NCI-H1436 treated with DMSO at 0.1 percent for 48 hours (cell line): ENCODE measurements at regions not wholly inside any gene's neighbourhood (a gene's known extent, or its start where the extent isn't known, plus 50 kb on each side); places are given as distances from the start of the nearest gene placed in this dataset.

Source experiments
- DNase-seq: peaks from one replicate; lab custom pipeline; 2025; lab: John Stamatoyannopoulos, UW

DNA sequence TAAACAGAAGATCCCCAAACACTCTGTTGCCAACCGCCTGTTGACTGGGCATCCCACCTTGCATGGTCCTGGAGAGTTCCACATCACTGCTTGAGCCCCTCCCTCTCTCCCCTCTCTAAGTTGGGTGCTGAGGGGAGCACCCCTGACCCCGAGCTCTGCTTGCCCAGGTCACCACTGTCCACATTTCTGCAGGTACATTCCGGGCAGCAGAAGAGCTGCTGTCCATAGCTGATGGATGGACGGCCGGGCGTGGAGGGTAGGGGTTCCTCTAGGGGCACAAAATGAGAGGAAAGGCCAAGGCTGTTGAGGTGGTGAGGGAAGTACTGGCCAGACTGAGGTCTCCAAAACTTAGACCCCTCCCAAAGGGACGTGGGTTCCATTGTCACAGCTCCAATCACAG, 227.4 kb upstream of the PPP2R2D start:
- no peak for DNase-seq

DNA sequence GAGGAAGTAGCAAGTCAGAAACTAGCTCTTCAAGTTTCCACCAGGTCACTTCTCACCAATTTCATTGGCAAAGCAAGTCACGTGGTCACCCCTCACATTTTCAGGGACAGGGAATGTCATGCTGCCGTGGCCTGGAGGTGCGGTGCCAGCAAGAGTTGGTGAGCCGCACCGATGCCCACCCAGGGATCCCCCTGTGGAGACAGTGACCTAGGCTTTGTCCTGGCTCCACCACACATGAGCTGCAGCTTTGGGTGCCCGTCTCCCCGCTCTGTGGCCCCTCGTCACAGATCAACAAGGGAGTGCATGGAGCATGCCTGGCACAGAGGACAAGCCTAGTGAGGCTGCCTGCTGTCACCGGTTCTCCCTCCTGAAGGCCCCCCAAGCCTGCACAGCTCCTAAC, 226.7 kb upstream of the PPP2R2D start:
- no peak for DNase-seq

DNA sequence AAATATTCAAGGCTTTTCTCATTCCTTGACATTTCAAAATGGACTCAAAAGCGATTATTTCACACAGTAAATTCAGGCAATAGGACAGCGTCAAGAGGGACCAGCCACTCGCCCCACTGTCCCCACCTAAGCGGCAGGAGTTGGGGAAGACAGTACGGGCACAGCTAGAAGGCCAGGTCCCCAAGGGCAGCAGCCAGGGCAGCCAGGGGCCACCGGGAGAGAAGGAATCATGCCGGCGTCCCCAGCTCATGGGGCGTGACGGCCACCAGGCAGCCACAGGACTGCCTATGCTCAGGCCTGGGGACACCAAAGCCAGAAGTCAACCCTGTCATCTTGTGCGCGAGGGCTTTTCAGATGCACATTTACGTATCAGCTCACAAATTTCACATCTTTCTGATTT, 225.7 kb upstream of the PPP2R2D start:
- DNase-seq: no peak

DNA sequence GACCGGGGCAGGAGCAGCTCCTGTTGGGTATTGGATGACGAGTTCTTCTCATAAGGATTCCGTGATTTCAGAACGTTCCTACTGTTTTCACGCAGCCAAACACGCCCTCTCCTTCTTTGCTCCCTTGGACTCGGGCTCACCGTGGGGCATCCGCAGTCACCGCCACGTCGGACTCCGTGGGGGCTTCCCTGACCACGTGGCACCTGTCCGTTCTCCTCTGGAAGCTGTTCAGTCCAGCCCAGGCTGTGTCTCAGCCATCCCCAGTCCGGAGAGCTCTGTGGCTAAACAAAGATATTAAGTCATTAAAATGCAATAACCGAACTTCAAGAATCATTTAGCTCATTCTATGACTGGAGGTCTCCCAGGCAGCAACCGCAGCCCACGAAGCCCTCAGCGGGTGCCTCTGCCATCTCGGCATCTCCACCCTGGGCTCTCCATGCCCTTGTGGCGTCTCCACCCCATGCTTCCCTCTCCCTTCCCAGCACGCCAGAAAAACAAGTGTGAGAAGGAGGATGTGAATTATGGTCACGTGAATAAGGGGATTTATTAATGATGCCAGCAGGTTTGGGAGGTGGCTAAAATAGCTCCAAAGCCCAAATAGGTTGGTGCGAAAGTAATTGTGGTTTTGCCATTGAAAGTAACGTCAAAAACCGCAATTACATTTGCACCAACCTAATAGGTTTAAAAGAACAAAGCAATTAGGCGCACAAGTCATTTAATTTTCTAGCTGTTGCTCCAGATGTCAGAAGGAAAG, 224.6 kb upstream of the PPP2R2D start:
- DNase-seq: no peak

DNA sequence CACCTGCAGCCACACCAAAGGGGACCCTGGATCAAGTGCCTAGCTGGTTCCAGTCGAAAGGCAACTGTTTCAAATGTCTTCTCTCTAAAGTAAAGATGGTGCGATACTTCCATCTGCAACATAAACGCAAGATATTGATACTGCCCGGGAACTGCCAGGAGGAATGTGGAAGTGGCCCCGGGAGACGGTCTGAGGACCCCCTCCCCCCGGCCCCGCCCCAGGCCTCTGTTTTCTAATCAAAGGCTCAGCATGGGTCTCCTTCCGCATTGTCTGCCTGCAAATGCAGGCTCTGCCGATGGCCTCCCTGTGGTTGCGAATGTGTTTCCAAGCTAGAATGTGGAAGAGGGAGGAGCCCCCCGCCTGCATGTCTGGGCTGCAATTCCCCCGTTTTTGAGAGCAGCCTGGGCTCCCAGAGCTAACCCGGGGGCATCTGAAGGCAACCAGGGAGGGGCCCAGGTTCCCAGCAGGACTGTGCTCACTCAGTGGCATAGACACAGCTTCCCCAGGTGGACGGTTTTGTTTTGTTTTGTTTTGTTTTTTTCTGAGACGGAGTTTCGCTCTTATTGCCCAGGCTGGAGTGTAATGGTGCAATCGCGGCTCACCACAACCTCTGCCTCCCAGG, 223.9 kb upstream of the PPP2R2D start:
- no peak for DNase-seq

DNA sequence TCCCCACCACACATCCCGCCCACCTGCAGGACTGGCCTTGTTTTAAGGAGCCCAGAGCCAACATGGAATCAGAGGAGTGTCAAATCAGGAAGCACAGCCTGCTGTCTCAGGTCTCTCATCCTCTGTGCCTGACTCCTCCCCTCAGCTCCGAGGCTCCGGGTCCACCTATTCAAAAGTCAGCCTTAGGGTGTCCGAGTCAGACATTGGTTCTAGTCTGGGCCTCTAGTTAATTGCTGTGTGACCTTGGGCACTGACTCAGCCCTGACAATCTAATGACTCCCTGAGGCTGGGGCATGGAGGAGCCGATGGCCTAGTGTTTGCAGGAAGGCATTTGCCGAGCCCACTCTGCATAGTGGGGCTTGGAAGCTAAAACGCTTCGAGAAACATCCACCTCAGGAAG, 223.1 kb upstream of the PPP2R2D start:
- no peak for DNase-seq

DNA sequence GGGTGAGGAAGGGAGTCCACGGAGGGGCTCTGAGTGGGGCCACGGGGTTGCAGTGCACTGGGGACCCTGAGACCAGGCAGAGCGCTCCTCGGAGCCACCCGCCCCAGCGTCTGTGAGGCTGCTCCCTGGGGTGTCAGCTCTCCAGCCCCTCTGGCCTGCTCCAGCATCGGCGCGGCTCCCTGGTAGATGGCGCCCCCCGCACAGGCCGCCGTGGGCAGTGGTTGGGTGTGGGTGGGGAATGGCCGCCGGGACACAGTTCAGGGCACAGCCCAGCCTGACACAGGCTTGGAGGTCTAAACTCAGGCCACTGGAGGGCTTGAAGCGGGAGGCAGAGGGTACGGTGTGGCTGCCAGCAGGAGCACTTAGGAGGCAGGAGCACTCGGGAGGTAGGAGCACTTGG, 222.6 kb upstream of the PPP2R2D start:
- DNase-seq: no peak

DNA sequence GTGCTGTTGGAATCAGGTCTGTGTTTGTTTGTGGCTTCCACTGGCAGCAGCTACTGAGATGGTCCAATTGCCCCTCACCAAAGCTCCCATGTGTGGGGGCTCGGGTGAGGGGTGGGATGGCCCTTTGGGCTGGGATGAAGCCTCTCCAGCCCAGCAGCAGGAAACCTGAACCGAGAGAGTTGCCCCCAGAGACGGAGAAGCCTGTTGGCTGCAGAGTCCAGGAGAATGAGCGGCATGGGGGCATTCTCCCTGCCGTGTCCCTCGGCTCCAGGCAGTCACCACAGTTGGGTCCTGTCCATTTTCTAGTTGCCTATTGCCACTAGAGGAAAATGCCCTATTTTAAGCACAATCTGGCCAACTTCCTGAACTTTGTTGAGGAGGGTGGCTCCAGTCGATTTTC, 222.2 kb upstream of the PPP2R2D start:
- DNase-seq: no peak

DNA sequence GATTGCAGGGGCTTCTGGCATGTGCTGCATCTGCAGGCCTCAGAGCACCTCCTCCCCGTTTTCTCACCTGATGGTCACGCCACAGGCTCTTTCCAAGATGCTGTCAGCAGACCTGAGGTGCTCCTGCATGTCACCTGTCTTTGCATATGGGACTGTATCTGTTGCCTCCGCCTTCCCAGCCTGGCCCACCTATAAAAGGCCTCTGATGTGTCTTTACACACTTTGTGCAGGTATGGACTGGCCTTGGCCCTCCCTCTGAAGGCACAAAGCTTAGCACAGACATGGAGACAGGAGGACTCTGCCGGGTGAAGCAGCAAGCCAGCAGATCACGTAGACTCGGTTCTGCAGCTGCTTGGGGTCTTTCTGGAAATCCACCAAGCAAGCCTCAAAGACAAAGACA, 220.9 kb upstream of the PPP2R2D start:
- no peak for DNase-seq

DNA sequence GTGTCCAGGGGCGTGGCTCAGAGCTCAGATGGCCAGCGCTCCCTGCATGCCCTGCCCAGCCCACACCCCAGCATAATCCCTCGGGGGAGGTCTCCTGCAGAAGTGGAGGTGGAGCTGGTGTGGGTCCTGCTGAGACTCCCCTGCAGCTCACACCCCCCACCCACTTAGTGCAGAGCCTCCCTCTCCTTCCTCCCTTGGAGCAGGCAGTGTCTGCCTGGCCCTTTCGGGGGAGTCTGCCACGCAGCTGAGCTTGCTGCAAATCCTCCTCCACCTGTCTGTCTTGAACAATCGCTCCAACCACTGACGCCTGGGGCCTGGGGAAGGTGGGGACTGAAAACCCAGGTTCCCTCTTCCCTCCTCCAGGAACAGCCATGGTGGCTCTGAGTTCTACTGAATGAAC, 219.7 kb upstream of the PPP2R2D start:
- no peak for DNase-seq

DNA sequence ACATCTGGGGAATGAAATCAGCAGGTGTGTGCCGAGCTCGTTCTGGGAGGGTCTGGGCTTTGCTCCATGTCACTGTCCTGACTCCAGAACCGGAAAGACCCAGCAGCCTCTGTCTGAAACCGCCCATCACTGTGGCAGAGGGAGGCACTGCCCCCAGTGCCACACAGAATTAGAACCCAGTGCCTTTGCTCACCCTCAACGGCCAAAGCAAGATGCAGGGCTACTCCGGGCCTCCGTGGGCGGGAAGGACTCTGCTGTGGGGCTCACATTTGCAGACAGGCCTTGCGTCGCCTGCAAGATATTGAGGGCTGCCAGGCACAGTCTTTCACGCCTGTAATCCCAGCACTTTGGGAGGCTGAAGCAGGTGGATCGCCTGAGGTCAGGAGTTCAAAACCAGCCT, 219.2 kb upstream of the PPP2R2D start:
- no peak for DNase-seq

DNA sequence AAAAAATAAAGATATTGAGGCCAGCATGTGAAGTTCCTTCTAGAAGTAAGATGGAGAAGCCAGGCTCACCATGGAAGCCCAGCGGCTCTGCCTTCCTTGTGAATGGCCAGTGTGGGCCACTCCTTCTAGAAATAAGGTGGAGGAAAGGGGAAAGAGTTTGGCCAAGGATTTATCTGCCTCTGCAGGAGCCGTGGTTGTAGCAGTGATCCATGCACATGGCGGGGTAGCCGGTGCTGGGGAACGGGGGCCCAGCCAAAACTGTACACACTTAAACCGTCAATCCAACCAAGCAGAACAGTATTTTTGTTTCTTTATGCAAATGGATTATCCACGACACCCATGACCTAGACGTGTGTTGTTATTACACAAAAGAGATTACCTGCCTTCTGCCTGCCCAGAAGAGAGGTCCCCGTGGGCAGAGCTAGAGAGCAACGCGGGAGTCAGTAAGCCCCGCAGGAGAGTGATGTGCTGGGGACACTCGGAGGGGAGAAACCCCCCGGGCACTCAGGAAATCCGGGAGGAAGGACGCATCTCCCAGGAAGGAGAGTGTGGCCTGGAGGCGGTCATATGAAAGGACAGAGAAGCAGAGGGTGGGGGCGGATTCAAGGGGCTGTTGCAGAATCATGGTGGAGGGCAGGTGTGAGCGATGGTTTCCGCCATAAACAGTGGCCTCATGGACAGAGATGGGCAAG, 218.4 kb upstream of the PPP2R2D start:
- no peak for DNase-seq

DNA sequence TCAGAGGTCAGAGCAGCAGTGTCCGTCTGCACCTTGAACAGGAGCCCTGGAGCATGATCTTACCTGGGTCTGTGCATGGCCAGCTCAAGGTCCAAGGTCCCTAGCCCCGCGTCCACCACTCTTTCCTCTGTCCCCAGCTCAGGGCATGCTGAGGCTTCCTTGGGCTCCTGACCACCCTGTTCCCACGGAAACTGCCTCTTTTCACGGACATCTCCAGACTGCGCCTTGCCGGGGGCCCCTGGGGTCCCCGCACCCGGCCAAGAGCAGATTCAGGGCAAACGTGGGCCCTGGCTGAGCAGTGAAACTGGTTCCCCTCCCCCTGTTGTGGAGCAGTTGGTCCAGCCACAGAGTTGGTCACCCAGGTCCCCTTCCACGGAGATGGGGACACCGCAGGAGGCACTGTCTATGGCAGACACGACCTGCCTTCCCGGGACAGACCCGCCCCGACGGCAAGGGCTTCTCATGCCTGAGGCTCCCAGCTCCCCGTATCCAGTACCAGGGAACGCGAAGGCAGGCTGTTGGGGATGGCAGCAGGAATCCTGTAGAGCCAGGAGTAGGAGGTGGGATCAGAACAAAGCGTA, 217.4 kb upstream of the PPP2R2D start:
- no peak for DNase-seq

DNA sequence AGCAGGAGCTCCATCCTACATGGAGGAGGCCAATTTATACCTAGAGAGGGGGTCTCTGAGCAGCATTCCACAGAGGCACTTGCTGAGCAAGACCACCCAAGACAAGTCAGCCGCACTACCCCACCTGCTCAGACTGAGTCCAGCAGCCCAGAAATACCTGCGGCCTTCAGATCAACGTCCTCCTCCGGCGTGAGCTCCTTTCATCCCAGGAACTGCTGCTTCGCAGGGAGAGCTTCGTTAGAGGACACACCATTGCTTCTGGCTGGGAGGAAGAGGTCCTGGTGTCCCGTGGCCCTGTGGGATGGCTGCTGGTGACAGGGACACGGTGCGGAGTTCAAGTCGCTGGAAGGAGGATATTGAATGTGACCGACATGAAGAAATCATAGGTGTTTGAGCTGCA, 216.9 kb upstream of the PPP2R2D start:
- DNase-seq: no peak

DNA sequence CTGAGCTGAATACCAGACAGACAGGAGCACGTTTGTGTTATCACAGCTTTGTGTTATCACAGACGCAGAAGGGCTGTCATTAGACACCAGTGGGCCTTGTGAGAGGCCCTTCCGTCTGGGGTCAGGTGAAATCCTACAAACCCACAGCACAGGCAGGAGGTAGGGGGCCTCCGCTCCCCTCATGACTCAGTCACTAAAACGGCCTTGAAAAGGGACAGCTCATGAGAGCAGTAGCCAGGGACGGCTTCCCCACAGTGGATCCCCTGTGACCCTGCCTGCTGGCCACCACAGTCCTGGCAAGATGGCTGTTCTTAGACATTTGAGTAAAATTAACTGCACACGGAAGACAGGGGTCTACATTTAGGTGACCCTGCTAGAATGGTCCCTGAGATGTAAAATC, 215.8 kb upstream of the PPP2R2D start:
- no peak for DNase-seq

DNA sequence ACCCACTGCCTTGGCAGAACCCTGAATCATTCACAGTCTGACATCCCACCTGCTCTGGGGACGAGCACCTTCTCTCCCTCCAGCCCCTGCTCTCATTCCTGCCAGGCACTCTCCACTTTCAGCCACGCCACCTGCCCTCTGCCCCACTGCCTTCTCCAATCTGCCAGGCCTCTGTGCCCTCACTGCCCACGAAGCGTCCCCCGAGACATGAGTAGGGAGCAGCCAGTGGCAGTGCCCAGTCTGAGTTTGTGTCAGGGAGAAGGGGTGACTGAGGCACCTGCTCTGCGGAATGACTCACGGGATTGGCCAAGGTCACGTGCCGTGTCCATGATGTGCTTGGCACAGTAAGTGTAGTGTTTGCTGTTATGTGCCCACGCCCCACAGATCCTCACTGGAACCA, 215.2 kb upstream of the PPP2R2D start:
- no peak for DNase-seq

DNA sequence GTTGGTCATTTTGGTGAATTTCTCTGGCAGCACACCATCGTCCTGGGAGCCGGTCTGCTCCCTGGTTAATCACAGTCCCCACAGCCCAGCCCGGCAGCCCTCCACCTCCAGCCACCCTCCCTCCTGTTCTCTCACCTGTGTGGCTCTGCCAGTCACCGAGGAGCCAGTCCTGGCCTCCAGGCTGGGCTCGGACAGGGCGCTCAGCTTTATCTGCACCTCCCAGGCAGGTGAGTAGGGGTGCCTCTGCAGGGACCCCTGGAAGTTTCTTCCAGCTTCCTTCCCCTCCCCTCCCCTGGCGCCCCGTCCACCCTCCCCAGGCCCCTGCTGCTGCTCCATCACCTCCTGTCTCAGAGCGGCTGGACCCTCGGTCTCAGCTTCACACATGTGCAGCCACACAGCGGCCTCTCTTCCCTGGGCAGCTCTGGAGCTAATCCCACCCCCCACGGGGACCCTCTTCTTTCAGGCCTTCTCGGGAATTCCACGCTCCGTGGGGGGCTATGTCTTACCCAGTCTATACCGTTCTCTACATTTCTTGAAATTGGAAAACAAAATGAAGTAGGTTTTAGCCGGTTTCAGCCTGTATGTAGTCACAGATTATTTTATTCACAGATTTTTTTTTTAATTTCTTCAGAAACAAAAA, 213.9 kb upstream of the PPP2R2D start:
- no peak for DNase-seq

DNA sequence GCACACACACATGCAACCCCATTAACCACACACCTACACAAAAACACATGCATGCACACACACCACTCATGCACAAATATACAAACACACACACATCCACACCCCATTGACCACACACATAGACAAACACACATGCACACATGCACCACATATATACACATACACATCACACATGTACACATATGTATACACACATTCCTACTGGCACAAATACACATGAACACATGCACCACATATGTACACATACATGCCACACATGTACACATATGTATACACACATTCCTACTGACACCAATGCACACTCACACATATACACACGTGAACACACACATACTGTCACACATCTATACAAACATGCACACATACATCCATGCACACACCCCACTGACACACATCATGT, 212.5 kb upstream of the PPP2R2D start:
- DNase-seq: no peak

DNA sequence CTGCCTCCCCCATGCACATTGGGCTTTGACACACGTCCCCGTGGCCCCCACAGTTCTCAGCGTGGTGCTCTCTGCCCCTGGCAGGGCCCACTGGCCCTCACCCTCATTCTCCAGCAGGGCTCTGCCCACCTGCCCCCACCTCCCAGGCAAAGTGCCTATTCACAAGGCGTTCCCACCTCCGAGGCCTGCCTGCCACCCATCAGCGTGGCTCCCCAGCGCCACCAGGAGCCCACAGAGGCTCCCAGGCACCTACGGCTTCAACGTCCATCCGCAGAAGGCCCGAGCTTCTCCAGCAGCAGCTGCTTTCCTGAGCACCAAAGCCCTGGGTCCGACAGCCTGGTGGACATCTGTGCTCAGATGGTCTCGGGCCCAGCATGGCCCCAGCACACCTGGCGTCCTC, 211.8 kb upstream of the PPP2R2D start:
- DNase-seq: no peak

DNA sequence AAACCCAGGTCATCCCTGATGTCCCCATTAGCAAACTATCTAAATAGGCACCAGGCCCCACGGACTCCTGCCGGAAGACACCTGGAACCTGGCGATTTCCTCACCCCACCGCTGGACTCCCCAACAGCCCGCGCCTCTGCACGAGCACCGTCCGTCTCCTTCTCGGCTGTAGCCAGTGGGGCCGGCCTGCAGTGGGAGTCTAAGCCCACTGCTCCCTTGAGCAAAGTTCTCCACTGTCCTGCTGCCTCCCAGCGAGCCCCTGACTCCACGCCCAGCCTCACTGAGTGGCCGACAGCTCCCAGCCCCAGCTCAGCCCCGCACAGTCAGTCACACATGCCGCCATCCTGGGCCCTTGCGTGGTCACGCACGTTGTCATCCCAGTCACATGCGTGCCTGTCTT, 211.3 kb upstream of the PPP2R2D start:
- no peak for DNase-seq

DNA sequence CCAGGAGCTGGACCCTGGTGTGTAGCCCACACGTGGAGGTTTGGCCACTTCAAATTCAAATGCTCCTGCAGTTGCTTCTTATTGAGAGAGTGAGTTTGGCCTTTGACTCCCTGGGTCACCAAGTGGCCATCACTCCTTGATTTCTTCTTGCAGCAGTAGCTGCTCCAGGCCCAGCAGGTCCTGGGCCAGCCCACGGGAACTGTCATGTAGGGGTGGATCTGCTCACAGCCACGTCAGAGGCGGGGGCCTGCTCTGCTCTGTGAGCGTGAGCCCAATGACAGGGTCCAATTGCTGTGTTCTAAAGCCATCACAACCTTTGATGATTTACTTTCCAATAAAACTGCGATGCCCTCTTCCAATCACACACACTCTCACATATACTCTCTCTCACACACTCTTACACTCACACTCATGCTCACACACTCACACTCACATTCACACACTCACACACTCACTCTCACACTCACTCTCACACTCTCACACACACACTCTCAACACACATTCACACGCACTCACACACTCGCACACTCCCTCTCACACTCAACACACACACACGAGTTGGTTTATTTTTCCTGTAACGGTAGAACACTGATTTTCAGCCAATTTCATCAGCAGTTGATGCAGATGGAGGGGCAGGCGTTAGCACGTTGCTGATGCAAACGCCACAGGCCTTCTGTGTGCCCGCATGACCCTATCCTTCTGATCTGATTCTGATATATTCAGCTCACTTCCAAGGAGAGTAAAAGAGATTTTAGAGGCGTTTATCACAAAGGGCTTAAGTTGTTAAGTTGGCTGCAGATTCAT, 210.7 kb upstream of the PPP2R2D start:
- no peak for DNase-seq

DNA sequence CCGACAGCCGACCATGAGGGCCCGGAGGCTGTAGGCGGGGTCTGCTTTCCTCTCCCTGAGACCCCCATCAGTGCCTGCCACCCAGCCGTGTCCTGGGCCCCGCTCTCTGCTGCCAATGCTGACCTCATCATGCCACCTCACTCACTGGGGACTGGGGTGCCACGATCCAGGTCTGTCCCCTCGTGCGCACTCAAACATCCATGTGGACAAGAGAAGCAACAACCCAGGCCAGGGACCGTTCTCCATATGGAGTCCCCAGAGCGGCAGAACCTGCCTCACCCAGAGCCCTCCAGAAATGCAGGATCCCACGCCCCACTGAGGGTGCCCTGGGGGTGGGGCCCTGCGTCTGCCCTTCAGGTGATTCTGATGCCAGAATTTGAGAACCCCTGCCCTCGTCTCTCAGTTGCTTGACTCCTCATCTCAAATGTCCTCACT, 210.0 kb upstream of the PPP2R2D start:
- DNase-seq: no peak
